Panc1 (cell line): ENCODE measurements at regions not wholly inside any gene's neighbourhood (a gene's known extent, or its start where the extent isn't known, plus 50 kb on each side); places are given as distances from the start of the nearest gene placed in this dataset.

Experiments used
- ATAC-seq: fragments of 200-7000 bp; cut with Tn5 transposase; 2 replicates; pipeline ENCODE4 v1.9.1; 2020; ENCODE audit warnings: mild to moderate bottlenecking, moderate library complexity
- BruUV-seq: library from RNA; stranded (reverse); fragments of 400-500 nt; replicated peaks from 2 replicates; lab custom pipeline; 2021; lab: Mats Ljungman, UMichigan
- CTCF ChIA-PET: fragments of 300-600 bp; sonication (Branson Sonifier 250); formaldehyde crosslinking; loops from one replicate; lab custom pipeline; 2022; ENCODE audit warnings: antibody characterized with exemption; lab: Charles Lee
- POLR2A ChIA-PET: fragments of 300-600 bp; sonication (Branson Sonifier 250); formaldehyde crosslinking; loops from one replicate; lab custom pipeline; 2022; ENCODE audit warnings: antibody characterized with exemption; lab: Charles Lee
- DNase-seq: peaks from one replicate; pipeline ENCODE4 v3.0.0-alpha.2; 2010; ENCODE audit warnings: low read depth, low spot score
- H3K27ac ChIP-seq: 2 replicates; pipeline ENCODE4 v1.5.1; 2011; ENCODE audit warnings: mild to moderate bottlenecking, low read length, inconsistent platforms
- H3K27me3 ChIP-seq: fragments of 200-500 bp; sonication (Bioruptor generic); 2 replicates; pipeline ENCODE4 v1.6.0; 2014; ENCODE audit warnings: low read length, inconsistent platforms; ENCODE audit not compliant: control insufficient read depth, insufficient read depth
- H3K36me3 ChIP-seq: fragments of 200-500 bp; sonication (Bioruptor generic); 2 replicates; pipeline ENCODE4 v1.5.1; 2014; ENCODE audit warnings: inconsistent platforms, mild to moderate bottlenecking, low read length, moderate library complexity; ENCODE audit not compliant: control insufficient read depth, insufficient read depth
- H3K4me1 ChIP-seq: 2 replicates; pipeline ENCODE4 v1.5.1; 2011; ENCODE audit warnings: inconsistent platforms, mild to moderate bottlenecking, low read length, moderate library complexity; ENCODE audit not compliant: control insufficient read depth, insufficient read depth
- H3K4me3 ChIP-seq, 2 experiments: 2 replicates each; pipeline ENCODE4 v1.5.1; 2011 to 2012; ENCODE audit warnings: low read depth in 2 of 2, low read length in 2 of 2, mild to moderate bottlenecking in 2 of 2, inconsistent platforms in 1 of 2, moderate library complexity in 1 of 2
- H3K9me3 ChIP-seq: fragments of 200-500 bp; sonication (Bioruptor generic); 2 replicates; pipeline ENCODE4 v1.5.1; 2014; ENCODE audit warnings: low read depth, mild to moderate bottlenecking, inconsistent platforms, low read length, moderate library complexity; ENCODE audit not compliant: control insufficient read depth, insufficient read depth
- CTCF ChIP-seq: fragments of 450-650 bp; IDR thresholded peaks from 2 replicates; pipeline ENCODE4 v1.5.1; 2017; ENCODE audit warnings: mild to moderate bottlenecking
- POLR2AphosphoS5 ChIP-seq: IDR thresholded peaks from 2 replicates; pipeline ENCODE4 v1.6.1; 2012; ENCODE audit warnings: mild to moderate bottlenecking, low read depth, low read length, moderate library complexity
- REST ChIP-seq, 2 experiments: IDR thresholded peaks; 2 replicates each; pipeline ENCODE4 v1.6.1; 2011 to 2012; ENCODE audit warnings: low read depth in 2 of 2, control low read depth in 1 of 2, low read length in 1 of 2, mild to moderate bottlenecking in 1 of 2, moderate library complexity in 1 of 2; ENCODE audit not compliant: insufficient read depth in 1 of 2
- SIN3A ChIP-seq: IDR thresholded peaks from 2 replicates; pipeline ENCODE4 v1.6.1; 2012; ENCODE audit warnings: low read depth, mild to moderate bottlenecking, low read length, moderate library complexity, borderline replicate concordance; ENCODE audit not compliant: insufficient read depth
- TCF7L2 ChIP-seq: IDR thresholded peaks from 2 replicates; pipeline ENCODE4 v1.6.1; 2011; ENCODE audit warnings: mild to moderate bottlenecking, low read depth, low read length, inconsistent platforms
- in situ Hi-C: cut with HindIII; loops from 2 replicates; pipeline ENCODE4 v1.10.0; 2016; ENCODE audit warnings: low sequenced_read_pairs, low pct_unique_long_range_greater_than_20kb
- intact Hi-C: fragments of 100-400 bp; cut with micrococcal nuclease; formaldehyde crosslinking; loops from one replicate; pipeline ENCODE4 v1.10.0; 2022; ENCODE audit not compliant: unreplicated experiment

GRCh38 chr6:48764286-48765044, 653.5 kb upstream of the PTCHD4 start:
- CTCF ChIA-PET, result interaction anchor here (0.6 to 0.7 kb wide), 2 partner anchors 253 to 284 kb away, joined by 3 read pairs; no protein-coding TSS in a partner anchor
- TF ChIP-seq POLR2AphosphoS5 (no peak), TCF7L2 (no peak), CTCF (no peak), REST (IDR thresholded peaks at IDR 0.05; ENCODE audit: insufficient read depth in 1 of 2, low read depth in 2 of 2, low read length in 1 of 2) (no peak), SIN3A (no peak)
- H3K27ac ChIP-seq, result no peak overlapping the region
- no peaks in the 10 kb centered on the region; the same call in 1 of the 2 replicates for H3K9me3 ChIP-seq
- H3K27me3 ChIP-seq, result no peaks in the 10 kb centered on the region
- ATAC-seq (no peak), DNase-seq (no peak)
- H3K4me3 ChIP-seq, result no peak overlapping the region
- no peaks in the 10 kb centered on the region for H3K4me1 ChIP-seq
- intact Hi-C loops, result loop anchor here (1.0 to 5.0 kb wide), 2 partner anchors 677 to 976 kb away; no protein-coding TSS in a partner anchor
- no peaks in the 10 kb centered on the region for H3K36me3 ChIP-seq
- no TSS peak for BruUV-seq
- POLR2A ChIA-PET, result no interaction called here
- in situ Hi-C loops, result no loop called here

- BruUV-seq, result no TSS peak
- Histone ChIP-seq H3K4me1 (no peaks in the 10 kb centered on the region), H3K4me3 (no peak overlapping the region), H3K36me3 (no peaks in the 10 kb centered on the region), H3K9me3 (no peaks in the 10 kb centered on the region; the same call in 1 of the 2 replicates), H3K27ac (no peak overlapping the region), H3K27me3 (no peaks in the 10 kb centered on the region)
- in situ Hi-C loops (no loop called here), intact Hi-C loops (no loop called here)
- DNase-seq (no peak), ATAC-seq (no peak)
- ChIA-PET POLR2A (no interaction called here), CTCF (no interaction called here)
- TF ChIP-seq POLR2AphosphoS5, result no peak
- no peak for TF ChIP-seq CTCF
- no peak for TF ChIP-seq SIN3A
- no peak for TF ChIP-seq REST (IDR thresholded peaks at IDR 0.05; ENCODE audit: insufficient read depth in 1 of 2, low read depth in 2 of 2, low read length in 1 of 2)
- TF ChIP-seq TCF7L2, result no peak
Observed at GRCh38 chr6:48757661-48758060, 646.7 kb upstream of the PTCHD4 start.
